Heart right ventricle (tissue), 16 donors: ENCODE measurements at regions not wholly inside any gene's neighbourhood (a gene's known extent, or its start where the extent isn't known, plus 50 kb on each side); places are given as distances from the start of the nearest gene placed in this dataset.

ENCODE experiments used
- ATAC-seq, 8 donors: fragments of 200-7000 bp; cut with Tn5 transposase; one replicate each; pipeline ENCODE4 v1.9.1; 2020; ENCODE audit warnings: mild to moderate bottlenecking in 8 of 8, moderate library complexity in 8 of 8, moderate number of reproducible peaks in 1 of 8
- DNase-seq, 2 donors: peaks; one replicate each; pipeline ENCODE4 v3.0.0-alpha.2; 2020
- H3K27ac ChIP-seq, 10 donors: fragments of 200-600 bp; sonication (generic) in 2 of 10; one replicate each; pipeline versions ENCODE4 v1.5.0 to v1.8.0; 2020 to 2022; ENCODE audit warnings: mild to moderate bottlenecking in 3 of 10
- H3K27me3 ChIP-seq, 7 donors: fragments of 200-600 bp; one replicate each; pipeline ENCODE4 v1.8.0; 2021 to 2022; ENCODE audit warnings: mild to moderate bottlenecking in 2 of 7
- H3K36me3 ChIP-seq, 9 donors: fragments of 200-600 bp; sonication (generic) in 1 of 9; one replicate each; pipeline versions ENCODE4 v1.5.0 to v1.8.0; 2020 to 2022; ENCODE audit warnings: mild to moderate bottlenecking in 2 of 9
- H3K4me1 ChIP-seq, 9 donors: fragments of 200-600 bp; sonication (generic) in 1 of 9; one replicate each; pipeline versions ENCODE4 v1.5.0 to v1.8.0; 2020 to 2022; ENCODE audit warnings: mild to moderate bottlenecking in 4 of 9
- H3K4me3 ChIP-seq, 10 donors: fragments of 200-600 bp; sonication (generic) in 2 of 10; one replicate each; pipeline versions ENCODE4 v1.5.0 to v1.8.0; 2020 to 2022; ENCODE audit warnings: mild to moderate bottlenecking in 7 of 10, moderate library complexity in 2 of 10
- H3K9me3 ChIP-seq, 11 donors: fragments of 200-600 bp in 10 of 11; sonication (generic) in 2 of 11; one replicate each; pipeline versions ENCODE4 v1.5.0 to v1.8.0; 2013 to 2022; ENCODE audit warnings: mild to moderate bottlenecking in 2 of 11, control low read depth in 1 of 11, moderate library complexity in 1 of 11
- WGBS, 2 donors: extraction: QIAGEN DNeasy Blood & Tissue Kit; methylation state at CpG; one replicate each; pipeline ENCODE4 v1.1.7; 2013; ENCODE audit warnings: inconsistent platforms in 1 of 2; 5-methylcytosine and 5-hydroxymethylcytosine counted together
- intact Hi-C, 10 donors: fragments of 100-400 bp; cut with DNase I; formaldehyde crosslinking; loops; one replicate each; pipeline versions ENCODE4 v1.11.1 to v1.14.2; 2022
- TF ChIP-seq, protein P1 (sequence below), 9 donors: fragments of 200-600 bp; sonication (generic) in 2 of 9; IDR thresholded peaks; one replicate each; pipeline versions ENCODE4 v1.5.0 to v1.8.0; 2021 to 2022; ENCODE audit warnings: antibody characterized with exemption in 9 of 9, mild to moderate bottlenecking in 5 of 9, moderate library complexity in 1 of 9
- donor health status: Arrhythmogenic right ventricular cardiomyopathy.
- donor health status: ischemic (EF 13 %, LVEDD 7.1; RV severe dilation, severe dysfunction).
- donor health status: healthy with polysubstance abuse.
- donor health status: DM: no; HTN: yes; CAD: no.
- donor health status: DM: no; HTN: no; CAD: no.
- donor health status: ischemic (EF 25% LVEDD 6.9; RV normal size, moderate dysfunction).
- donor health status: ischemic (EF 25% LVEDD 5.7; RV mildly dilated, moderate dysfunction).
- donor health status: healthy.
- donor health status: DM: yes; HTN: yes; CAD: no.
- donor health status: Ischemic cardiomyopathy.
- donor health status: ischemic (EF 35%, LVEDD 5.7; RV mildly dilated, moderate dysfunction).
- donor health status: nonischemic (EF 11% LVEDD 7.7; RV severe dilation, severe dysfunction).
- donor health status: DM: yes; HTN: yes; CAD: no.
- donor health status: PGD.
- donor health status: ischemic (EF 29% LVEDD 5.4; RV normal size, mild dysfunction).
- donor health status: nonischemic (EF 23%, LVEDD 6.1; RV moderate dilation, normal function).

DNA sequence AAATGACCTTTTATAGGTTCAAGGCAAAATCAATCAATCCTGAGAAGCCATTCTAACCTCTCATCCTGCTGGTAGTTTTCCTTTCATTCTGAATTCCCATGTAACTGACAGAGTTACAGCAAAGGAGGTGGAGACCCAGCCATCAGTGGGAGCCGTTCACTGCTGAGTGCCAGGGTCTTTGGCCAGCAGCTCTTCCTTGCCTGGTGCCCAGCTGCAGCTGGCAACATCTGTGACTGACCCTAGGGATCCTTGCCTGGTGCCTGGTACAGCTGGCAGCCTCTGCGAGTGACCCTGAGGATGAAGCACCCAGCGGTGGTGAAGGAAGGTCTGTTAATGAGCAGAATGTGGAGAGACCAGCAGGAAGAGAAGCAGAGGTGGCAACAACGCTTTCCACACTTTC is 314.6 kb downstream of the THBS2 start:
- DNase-seq (no peak), ATAC-seq (no peak)
- Histone ChIP-seq H3K4me1 (no peaks in the 10 kb centered on the region), H3K36me3 (no peaks in the 10 kb centered on the region), H3K27me3 (peaks cover 0 to 15% (median 5%) of the 10 kb centered on the region in 7 donors), H3K27ac (no peak overlapping the region), H3K9me3 (no peaks in the 10 kb centered on the region), H3K4me3 (no peak overlapping the region)
- intact Hi-C loops: no loop called here
- WGBS, 2 donors: 56 to 69% methylated on average over 4 of the region's 4 CpGs
- TF ChIP-seq, protein P1, sequence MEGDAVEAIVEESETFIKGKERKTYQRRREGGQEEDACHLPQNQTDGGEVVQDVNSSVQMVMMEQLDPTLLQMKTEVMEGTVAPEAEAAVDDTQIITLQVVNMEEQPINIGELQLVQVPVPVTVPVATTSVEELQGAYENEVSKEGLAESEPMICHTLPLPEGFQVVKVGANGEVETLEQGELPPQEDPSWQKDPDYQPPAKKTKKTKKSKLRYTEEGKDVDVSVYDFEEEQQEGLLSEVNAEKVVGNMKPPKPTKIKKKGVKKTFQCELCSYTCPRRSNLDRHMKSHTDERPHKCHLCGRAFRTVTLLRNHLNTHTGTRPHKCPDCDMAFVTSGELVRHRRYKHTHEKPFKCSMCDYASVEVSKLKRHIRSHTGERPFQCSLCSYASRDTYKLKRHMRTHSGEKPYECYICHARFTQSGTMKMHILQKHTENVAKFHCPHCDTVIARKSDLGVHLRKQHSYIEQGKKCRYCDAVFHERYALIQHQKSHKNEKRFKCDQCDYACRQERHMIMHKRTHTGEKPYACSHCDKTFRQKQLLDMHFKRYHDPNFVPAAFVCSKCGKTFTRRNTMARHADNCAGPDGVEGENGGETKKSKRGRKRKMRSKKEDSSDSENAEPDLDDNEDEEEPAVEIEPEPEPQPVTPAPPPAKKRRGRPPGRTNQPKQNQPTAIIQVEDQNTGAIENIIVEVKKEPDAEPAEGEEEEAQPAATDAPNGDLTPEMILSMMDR (IDR thresholded peaks at IDR 0.05): no peak

- WGBS, 2 donors: 77 to 82% methylated on average over 12 of the region's 12 CpGs
- no peaks in the 10 kb centered on the region for H3K9me3 ChIP-seq
- TF ChIP-seq, protein P1 (IDR thresholded peaks at IDR 0.05): no peak
- peaks cover 0 to 15% (median 5%) of the 10 kb centered on the region in 7 donors for H3K27me3 ChIP-seq
- ATAC-seq (no peak), DNase-seq (no peak)
- no peaks in the 10 kb centered on the region for H3K4me1 ChIP-seq
- no peaks in the 10 kb centered on the region for H3K36me3 ChIP-seq
- H3K4me3 ChIP-seq: no peak overlapping the region
- intact Hi-C loops: no loop called here
- H3K27ac ChIP-seq: no peak overlapping the region
Measured at GRCh38 chr6:168938546-168938945, 315.1 kb downstream of the THBS2 start.

GRCh38 chr6:168937054-168937453 is 316.6 kb downstream of the THBS2 start:
- no peak overlapping the region for H3K27ac ChIP-seq
- TF ChIP-seq, protein P1 (IDR thresholded peaks at IDR 0.05): no peak
- 69 to 71% methylated on average over 7 of the region's 7 CpGs for WGBS, 2 donors

DNA sequence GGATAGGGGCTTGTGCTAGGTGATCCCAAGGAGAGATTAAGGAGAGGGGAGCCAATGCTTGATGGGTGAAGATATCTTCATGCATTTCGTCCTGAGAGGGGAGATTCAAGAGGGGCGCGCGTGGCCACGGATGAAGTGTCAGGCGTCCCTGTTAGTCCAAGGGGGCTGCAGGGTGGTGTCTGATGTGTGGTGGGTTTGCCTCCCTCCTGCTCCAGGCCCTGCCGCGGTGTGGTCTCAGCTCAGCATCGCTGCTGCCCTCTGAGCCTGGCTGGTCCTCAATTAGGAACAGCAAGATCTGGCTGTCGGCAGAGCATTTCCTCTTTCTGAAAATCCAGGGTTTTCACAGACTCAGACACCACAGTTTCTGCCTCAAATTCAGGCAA is 318.0 kb downstream of the THBS2 start:
- ATAC-seq: no peak
- intact Hi-C loops: no loop called here
- WGBS, 2 donors: 82 to 87% methylated on average over 10 of the region's 10 CpGs

More at GRCh38 chr6:168937054-168937453, 316.6 kb downstream of the THBS2 start:
- H3K4me3 ChIP-seq: no peak overlapping the region
- intact Hi-C loops: no loop called here
- no peaks in the 10 kb centered on the region for H3K36me3 ChIP-seq
- peaks cover 0 to 13% (median 5%) of the 10 kb centered on the region in 7 donors for H3K27me3 ChIP-seq
- no peak for DNase-seq
- H3K4me1 ChIP-seq: no peaks in the 10 kb centered on the region
- H3K9me3 ChIP-seq: no peaks in the 10 kb centered on the region
- peak in 1 of 8 donors; percentile 44 for ATAC-seq

More for the DNA sequence above, 318.0 kb downstream of the THBS2 start:
- Histone ChIP-seq H3K36me3 (no peaks in the 10 kb centered on the region), H3K9me3 (peaks cover 0 to 4% (median 0%) of the 10 kb centered on the region in 11 donors), H3K27ac (no peak overlapping the region), H3K4me3 (no peak overlapping the region), H3K4me1 (no peaks in the 10 kb centered on the region), H3K27me3 (peaks cover 0 to 13% (median 5%) of the 10 kb centered on the region in 7 donors)
- TF ChIP-seq, protein P1 (IDR thresholded peaks at IDR 0.05): no peak
- no peak for DNase-seq
